PC-3 (cell line): ENCODE measurements at regions not wholly inside any gene's neighbourhood (a gene's known extent, or its start where the extent isn't known, plus 50 kb on each side); places are given as distances from the start of the nearest gene placed in this dataset.

Source experiments
- ATAC-seq: fragments of 200-7000 bp; cut with Tn5 transposase; 2 replicates; pipeline ENCODE4 v1.9.1; 2020; ENCODE audit warnings: mild to moderate bottlenecking, moderate library complexity
- BruUV-seq: library from RNA; stranded (reverse); fragments of 400-500 nt; replicated peaks from 2 replicates; lab custom pipeline; 2021; lab: Mats Ljungman, UMichigan
- CTCF ChIA-PET: fragments of 300-600 bp; sonication (Branson Sonifier 250); formaldehyde crosslinking; loops from one replicate; lab custom pipeline; 2022; ENCODE audit warnings: antibody characterized with exemption; lab: Charles Lee
- POLR2A ChIA-PET: fragments of 300-600 bp; sonication (Branson Sonifier 250); formaldehyde crosslinking; loops from one replicate; lab custom pipeline; 2022; ENCODE audit warnings: antibody characterized with exemption; ENCODE audit not compliant: unreplicated experiment; lab: Charles Lee
- DNase-seq: peaks from one replicate; pipeline ENCODE4 v3.0.0-alpha.2; 2015
- H2AFZ ChIP-seq: fragments of 300-600 bp; sonication (generic); 2 replicates; pipeline ENCODE4 v1.6.0; 2016; ENCODE audit warnings: antibody characterized with exemption, low read length
- H3F3A ChIP-seq: fragments of 300-600 bp; sonication (generic); one replicate; pipeline ENCODE4 v1.6.0; 2017; ENCODE audit warnings: antibody characterized with exemption, low read length, control low read depth, mild to moderate bottlenecking; ENCODE audit not compliant: unreplicated experiment
- H3K27ac ChIP-seq: fragments of 300-600 bp; sonication (generic); 2 replicates; pipeline ENCODE4 v1.5.1; 2016; ENCODE audit warnings: mild to moderate bottlenecking, low read length
- H3K27me3 ChIP-seq: fragments of 300-600 bp; sonication (generic); 2 replicates; pipeline ENCODE4 v1.6.1; 2016; ENCODE audit warnings: low read length, mixed read lengths
- H3K36me3 ChIP-seq: fragments of 300-600 bp; sonication (generic); 2 replicates; pipeline ENCODE4 v1.6.1; 2016; ENCODE audit warnings: low read depth, mixed run types, low read length, mixed read lengths
- H3K4me1 ChIP-seq: fragments of 300-600 bp; sonication (generic); 2 replicates; pipeline ENCODE4 v1.5.1; 2016; ENCODE audit warnings: low read length; ENCODE audit not compliant: insufficient read depth
- H3K4me2 ChIP-seq: fragments of 300-600 bp; sonication (generic); 2 replicates; pipeline ENCODE4 v1.6.0; 2016; ENCODE audit warnings: low read length
- H3K4me3 ChIP-seq: fragments of 300-600 bp; sonication (generic); 2 replicates; pipeline ENCODE4 v1.5.1; 2016; ENCODE audit warnings: mild to moderate bottlenecking, low read length, mixed read lengths
- H3K79me2 ChIP-seq: fragments of 300-600 bp; sonication (generic); 2 replicates; pipeline ENCODE4 v1.6.1; 2017; ENCODE audit warnings: low read length, mixed read lengths
- H3K9ac ChIP-seq: fragments of 300-600 bp; sonication (generic); 2 replicates; pipeline ENCODE4 v1.6.0; 2016; ENCODE audit warnings: mild to moderate bottlenecking, low read length
- H3K9me2 ChIP-seq: fragments of 300-600 bp; sonication (generic); replicated peaks from 2 replicates; pipeline ENCODE4 v1.6.1; 2016; ENCODE audit warnings: mixed run types, low read length, mixed read lengths
- H3K9me3 ChIP-seq: fragments of 300-600 bp; sonication (generic); 2 replicates; pipeline ENCODE4 v1.6.1; 2016; ENCODE audit warnings: low read length, mixed read lengths
- H4K20me1 ChIP-seq: fragments of 300-600 bp; sonication (generic); 2 replicates; pipeline ENCODE4 v1.6.1; 2016; ENCODE audit warnings: low read length, mixed read lengths
- EZH2 ChIP-seq: fragments of 300-600 bp; sonication (generic); IDR thresholded peaks from one replicate; pipeline ENCODE4 v1.6.1; 2017; ENCODE audit warnings: antibody characterized with exemption, mild to moderate bottlenecking, low read length; ENCODE audit not compliant: unreplicated experiment
- EZH2phosphoT487 ChIP-seq: fragments of 300-600 bp; sonication (generic); IDR thresholded peaks from 2 replicates; pipeline ENCODE4 v1.6.1; 2018; ENCODE audit warnings: mild to moderate bottlenecking, antibody characterized with exemption, low read length, borderline replicate concordance
- intact Hi-C: fragments of 100-400 bp; cut with micrococcal nuclease; formaldehyde crosslinking; loops from 2 replicates; pipeline ENCODE4 v1.9.0; 2023
- TF ChIP-seq, protein P1 (sequence below): fragments of 300-600 bp; sonication (generic); conservative IDR thresholded peaks from 2 replicates; pipeline ENCODE4 v1.5.1; 2017; ENCODE audit warnings: antibody characterized with exemption, low read depth, mild to moderate bottlenecking, low read length

GRCh38 chr3:73236867-73237266 is 175.4 kb downstream of the EBLN2 start:
- no peaks in the 10 kb centered on the region for H3K79me2 ChIP-seq
- H2AFZ ChIP-seq = no peak overlapping the region
- no peak overlapping the region for H3K9ac ChIP-seq
- H3K27ac ChIP-seq = no peak overlapping the region
- BruUV-seq = no TSS peak
- DNase-seq (no peak), ATAC-seq (no peak)
- H3K9me2 ChIP-seq = no peaks in the 10 kb centered on the region
- no peaks in the 10 kb centered on the region for H3K4me1 ChIP-seq
- no peaks in the 10 kb centered on the region for H4K20me1 ChIP-seq
- H3K36me3 ChIP-seq = no peaks in the 10 kb centered on the region
- H3K4me2 ChIP-seq = no peak overlapping the region
- no peak for TF ChIP-seq EZH2
- TF ChIP-seq, protein P1, sequence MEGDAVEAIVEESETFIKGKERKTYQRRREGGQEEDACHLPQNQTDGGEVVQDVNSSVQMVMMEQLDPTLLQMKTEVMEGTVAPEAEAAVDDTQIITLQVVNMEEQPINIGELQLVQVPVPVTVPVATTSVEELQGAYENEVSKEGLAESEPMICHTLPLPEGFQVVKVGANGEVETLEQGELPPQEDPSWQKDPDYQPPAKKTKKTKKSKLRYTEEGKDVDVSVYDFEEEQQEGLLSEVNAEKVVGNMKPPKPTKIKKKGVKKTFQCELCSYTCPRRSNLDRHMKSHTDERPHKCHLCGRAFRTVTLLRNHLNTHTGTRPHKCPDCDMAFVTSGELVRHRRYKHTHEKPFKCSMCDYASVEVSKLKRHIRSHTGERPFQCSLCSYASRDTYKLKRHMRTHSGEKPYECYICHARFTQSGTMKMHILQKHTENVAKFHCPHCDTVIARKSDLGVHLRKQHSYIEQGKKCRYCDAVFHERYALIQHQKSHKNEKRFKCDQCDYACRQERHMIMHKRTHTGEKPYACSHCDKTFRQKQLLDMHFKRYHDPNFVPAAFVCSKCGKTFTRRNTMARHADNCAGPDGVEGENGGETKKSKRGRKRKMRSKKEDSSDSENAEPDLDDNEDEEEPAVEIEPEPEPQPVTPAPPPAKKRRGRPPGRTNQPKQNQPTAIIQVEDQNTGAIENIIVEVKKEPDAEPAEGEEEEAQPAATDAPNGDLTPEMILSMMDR = no peak
- no peak for TF ChIP-seq EZH2phosphoT487
- no peaks in the 10 kb centered on the region for H3K9me3 ChIP-seq
- CTCF ChIA-PET = no interaction called here
- H3F3A ChIP-seq = no peaks in the 10 kb centered on the region
- peaks cover 23% of the 10 kb centered on the region for H3K27me3 ChIP-seq
- intact Hi-C loops = no loop called here
- no peak overlapping the region for H3K4me3 ChIP-seq
- POLR2A ChIA-PET = interaction anchor here (0.6 kb wide), 1 partner anchor 587 kb away, joined by 4 read pairs; no protein-coding TSS in a partner anchor

DNA sequence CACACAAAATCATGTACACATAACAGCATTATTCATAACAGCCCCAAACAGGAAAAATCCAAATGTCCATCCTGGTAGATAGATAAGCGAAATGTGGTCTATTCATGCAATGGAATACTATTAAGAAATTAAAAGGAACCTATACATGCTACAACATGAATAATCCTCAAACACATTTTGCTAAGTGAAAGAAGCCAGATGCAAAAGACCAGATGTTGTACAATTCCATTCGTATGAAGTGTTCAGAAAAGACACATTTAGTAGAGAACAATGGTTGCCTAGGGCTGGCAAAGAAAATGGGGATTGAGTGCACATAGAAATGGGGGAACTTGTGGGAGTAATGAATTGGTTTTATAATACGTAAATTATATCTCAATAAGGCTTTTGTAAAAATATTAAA is 182.3 kb downstream of the EBLN2 start:
- BruUV-seq = no TSS peak
- Histone ChIP-seq H3K36me3 (no peaks in the 10 kb centered on the region), H3K9ac (no peak overlapping the region), H3K4me2 (no peak overlapping the region), H3F3A (no peaks in the 10 kb centered on the region), H3K4me3 (no peak overlapping the region), H3K9me3 (no peaks in the 10 kb centered on the region), H4K20me1 (no peaks in the 10 kb centered on the region), H2AFZ (no peak overlapping the region), H3K9me2 (no peaks in the 10 kb centered on the region), H3K27ac (no peak overlapping the region), H3K4me1 (no peaks in the 10 kb centered on the region), H3K27me3 (peaks cover 3% of the 10 kb centered on the region; the same call in 1 of the 2 replicates), H3K79me2 (no peaks in the 10 kb centered on the region)
- no peak for ATAC-seq
- CTCF ChIA-PET = no interaction called here
- no peak for TF ChIP-seq EZH2phosphoT487
- no peak for TF ChIP-seq EZH2
- TF ChIP-seq, protein P1 = no peak
- POLR2A ChIA-PET = no interaction called here
- DNase-seq = no peak
- intact Hi-C loops = no loop called here

DNA sequence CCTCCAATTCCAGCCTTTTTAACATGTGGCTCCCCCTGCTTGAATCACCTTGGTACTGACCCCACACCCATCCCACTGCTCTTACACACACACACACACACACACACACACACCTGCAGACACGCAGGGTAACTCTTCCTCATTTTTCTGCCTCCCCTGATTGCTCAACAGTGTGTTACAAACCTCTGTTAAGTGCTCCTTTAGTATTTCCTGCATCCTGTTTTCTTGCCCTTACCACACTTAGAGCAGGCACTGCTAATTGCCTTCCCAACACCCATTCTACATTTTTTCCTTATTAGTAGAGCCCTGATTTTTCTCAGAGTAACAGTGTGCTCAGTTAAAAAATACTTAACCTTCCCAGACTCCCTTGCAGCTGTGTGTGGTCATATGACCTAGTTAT is 184.0 kb downstream of the EBLN2 start:
- no peak overlapping the region for H3K4me3 ChIP-seq
- no peaks in the 10 kb centered on the region for H3F3A ChIP-seq
- CTCF ChIA-PET = no interaction called here

More for the DNA sequence above, 184.0 kb downstream of the EBLN2 start:
- no peaks in the 10 kb centered on the region for H3K36me3 ChIP-seq
- H3K9me2 ChIP-seq = no peaks in the 10 kb centered on the region
- TF ChIP-seq, protein P1 = no peak
- TF ChIP-seq EZH2 (no peak), EZH2phosphoT487 (no peak)
- intact Hi-C loops = no loop called here
- H3K79me2 ChIP-seq = no peaks in the 10 kb centered on the region
- no peaks in the 10 kb centered on the region for H3K4me1 ChIP-seq
- no peaks in the 10 kb centered on the region for H4K20me1 ChIP-seq
- BruUV-seq = no TSS peak
- no peak overlapping the region for H3K4me2 ChIP-seq
- POLR2A ChIA-PET = no interaction called here
- no peak for ATAC-seq
- no peak for DNase-seq
- no peak overlapping the region for H2AFZ ChIP-seq
- H3K9ac ChIP-seq = no peak overlapping the region
- H3K9me3 ChIP-seq = no peaks in the 10 kb centered on the region
- no peak overlapping the region for H3K27ac ChIP-seq
- peaks cover 3% of the 10 kb centered on the region; the same call in 1 of the 2 replicates for H3K27me3 ChIP-seq
